ENCODE measurements at regions not wholly inside any gene's neighbourhood (a gene's known extent, or its start where the extent isn't known, plus 50 kb on each side); places are given as distances from the start of the nearest gene placed in this dataset.

DNA sequence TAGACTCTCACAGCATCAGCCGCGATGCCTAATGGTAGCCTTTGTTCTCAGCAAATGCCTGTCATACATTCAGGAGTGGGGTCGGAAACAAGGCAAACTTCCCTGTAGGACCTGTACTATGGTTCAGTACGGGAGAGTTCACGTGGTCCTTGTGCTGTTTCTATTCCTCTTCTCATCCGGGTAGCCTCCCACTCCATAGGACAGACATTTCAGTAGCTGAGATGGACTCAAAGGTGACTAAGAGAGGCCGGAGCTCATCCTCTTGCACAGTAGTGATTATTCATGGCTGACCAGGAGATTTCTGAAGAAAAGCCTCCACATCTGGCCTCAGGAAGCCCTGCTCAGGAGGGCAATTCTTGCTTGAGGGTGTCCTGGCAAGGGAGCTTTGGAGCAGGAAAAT is 117.8 kb upstream of the SPRED2 start:
- TF ChIP-seq, protein P1, sequence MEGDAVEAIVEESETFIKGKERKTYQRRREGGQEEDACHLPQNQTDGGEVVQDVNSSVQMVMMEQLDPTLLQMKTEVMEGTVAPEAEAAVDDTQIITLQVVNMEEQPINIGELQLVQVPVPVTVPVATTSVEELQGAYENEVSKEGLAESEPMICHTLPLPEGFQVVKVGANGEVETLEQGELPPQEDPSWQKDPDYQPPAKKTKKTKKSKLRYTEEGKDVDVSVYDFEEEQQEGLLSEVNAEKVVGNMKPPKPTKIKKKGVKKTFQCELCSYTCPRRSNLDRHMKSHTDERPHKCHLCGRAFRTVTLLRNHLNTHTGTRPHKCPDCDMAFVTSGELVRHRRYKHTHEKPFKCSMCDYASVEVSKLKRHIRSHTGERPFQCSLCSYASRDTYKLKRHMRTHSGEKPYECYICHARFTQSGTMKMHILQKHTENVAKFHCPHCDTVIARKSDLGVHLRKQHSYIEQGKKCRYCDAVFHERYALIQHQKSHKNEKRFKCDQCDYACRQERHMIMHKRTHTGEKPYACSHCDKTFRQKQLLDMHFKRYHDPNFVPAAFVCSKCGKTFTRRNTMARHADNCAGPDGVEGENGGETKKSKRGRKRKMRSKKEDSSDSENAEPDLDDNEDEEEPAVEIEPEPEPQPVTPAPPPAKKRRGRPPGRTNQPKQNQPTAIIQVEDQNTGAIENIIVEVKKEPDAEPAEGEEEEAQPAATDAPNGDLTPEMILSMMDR (IDR thresholded peaks at IDR 0.05; ENCODE audit: poor library complexity), result no peak
- no peak for TF ChIP-seq EZH2phosphoT487 (IDR thresholded peaks at IDR 0.05; ENCODE audit: low read depth, severe bottlenecking, unreplicated experiment)
- no peak for TF ChIP-seq EZH2 (IDR thresholded peaks at IDR 0.05; ENCODE audit: borderline replicate concordance)
